ENCODE measurements at regions not wholly inside any gene's neighbourhood (a gene's known extent, or its start where the extent isn't known, plus 50 kb on each side); places are given as distances from the start of the nearest gene placed in this dataset.

GRCh38 chr3:68139897-68140296 is 485.5 kb upstream of the SUCLG2 start:
- intact Hi-C loops (cut with DNase I): no loop called here
- Histone ChIP-seq H3K9me3 (no peaks in the 10 kb centered on the region), H3K4me1 (no peaks in the 10 kb centered on the region), H3K27ac (no peak overlapping the region), H3K4me3 (no peak overlapping the region), H3K36me3 (no peaks in the 10 kb centered on the region), H3K27me3 (no peaks in the 10 kb centered on the region)
- TF ChIP-seq POLR2A (IDR thresholded peaks at IDR 0.05) (no peak), CTCF (IDR thresholded peaks at IDR 0.05) (no peak)
- 57 to 72% methylated on average over 3 of the region's 3 CpGs for WGBS, 2 donors
- no peak for DNase-seq

- H3K27ac ChIP-seq: no peak overlapping the region
- H3K4me3 ChIP-seq: no peak overlapping the region
- TF ChIP-seq CTCF (IDR thresholded peaks at IDR 0.05): no peak
- TF ChIP-seq POLR2A (IDR thresholded peaks at IDR 0.05): no peak
- DNase-seq: no peak
- 48 to 49% methylated on average over 7 of the region's 7 CpGs for WGBS, 2 donors
- intact Hi-C loops (cut with DNase I): no loop called here
- H3K36me3 ChIP-seq: no peaks in the 10 kb centered on the region
- no peaks in the 10 kb centered on the region for H3K9me3 ChIP-seq
- H3K4me1 ChIP-seq: no peaks in the 10 kb centered on the region
- H3K27me3 ChIP-seq: no peaks in the 10 kb centered on the region
Measured at GRCh38 chr3:68136411-68136810, 482.0 kb upstream of the SUCLG2 start.

- H3K27me3 ChIP-seq: no peaks in the 10 kb centered on the region
- no peaks in the 10 kb centered on the region for H3K9me3 ChIP-seq
- H3K4me3 ChIP-seq: no peak overlapping the region
- intact Hi-C loops (cut with DNase I): no loop called here
- TF ChIP-seq POLR2A (IDR thresholded peaks at IDR 0.05) (no peak), CTCF (IDR thresholded peaks at IDR 0.05) (no peak)
- no peaks in the 10 kb centered on the region for H3K36me3 ChIP-seq
- no peaks in the 10 kb centered on the region for H3K4me1 ChIP-seq
- H3K27ac ChIP-seq: no peak overlapping the region
- DNase-seq: no peak
- WGBS, 2 donors: 13 to 29% methylated on average over 1 of the region's 1 CpG
Measured at GRCh38 chr3:68135067-68135466, 480.7 kb upstream of the SUCLG2 start.

- intact Hi-C loops (cut with DNase I): no loop called here
- H3K36me3 ChIP-seq: no peaks in the 10 kb centered on the region
- H3K27ac ChIP-seq: no peak overlapping the region
- no peaks in the 10 kb centered on the region for H3K4me1 ChIP-seq
- TF ChIP-seq CTCF (IDR thresholded peaks at IDR 0.05) (no peak), POLR2A (IDR thresholded peaks at IDR 0.05) (no peak)
- H3K27me3 ChIP-seq: no peaks in the 10 kb centered on the region
- no peak overlapping the region for H3K4me3 ChIP-seq
- no peak for DNase-seq
- no peaks in the 10 kb centered on the region for H3K9me3 ChIP-seq
- WGBS, 2 donors: 57 to 62% methylated on average over 3 of the region's 3 CpGs
Measured at GRCh38 chr3:68129065-68129464, 474.7 kb upstream of the SUCLG2 start.

GRCh38 chr3:68123231-68123630 is 468.8 kb upstream of the SUCLG2 start:
- Histone ChIP-seq H3K4me3 (no peak overlapping the region), H3K27ac (no peak overlapping the region), H3K36me3 (no peaks in the 10 kb centered on the region), H3K9me3 (no peaks in the 10 kb centered on the region), H3K27me3 (no peaks in the 10 kb centered on the region), H3K4me1 (no peaks in the 10 kb centered on the region)
- TF ChIP-seq CTCF (IDR thresholded peaks at IDR 0.05) (no peak), POLR2A (IDR thresholded peaks at IDR 0.05) (no peak)
- no peak for DNase-seq
- intact Hi-C loops (cut with DNase I): no loop called here
- 79 to 91% methylated on average over 4 of the region's 4 CpGs for WGBS, 2 donors
